ENCODE measurements at regions not wholly inside any gene's neighbourhood (a gene's known extent, or its start where the extent isn't known, plus 50 kb on each side); places are given as distances from the start of the nearest gene placed in this dataset.

- TF ChIP-seq POLR2AphosphoS5 (IDR thresholded peaks at IDR 0.05): no peak
- TF ChIP-seq CTCF (IDR thresholded peaks at IDR 0.05): no peak
- no peak for TF ChIP-seq POLR2A (IDR thresholded peaks at IDR 0.05; ENCODE audit: low read depth)
- TF ChIP-seq EP300 (IDR thresholded peaks at IDR 0.05): no peak
Observed at GRCh38 chr4:159434871-159435241, 332.0 kb downstream of the RAPGEF2 start.

Data from esophagus muscularis mucosa (tissue), 4 donors.